GM13977 (cell line): ENCODE measurements at regions not wholly inside any gene's neighbourhood (a gene's known extent, or its start where the extent isn't known, plus 50 kb on each side); places are given as distances from the start of the nearest gene placed in this dataset.

ENCODE experiments used
- DNase-seq: peaks from one replicate; pipeline ENCODE4 v3.0.0; 2012; ENCODE audit warnings: low spot score
- CTCF ChIP-seq: IDR thresholded peaks from 2 replicates; pipeline ENCODE4 v1.5.1; 2012; ENCODE audit warnings: mild to moderate bottlenecking, control low read depth; ENCODE audit not compliant: insufficient read depth; ENCODE audit errors: extremely low read depth, missing control alignments
- in situ Hi-C: fragments of 300-500 bp; cut with MboI; formaldehyde crosslinking; loops from one replicate; pipeline ENCODE4 v1.12.0; 2022; ENCODE audit warnings: low sequenced_read_pairs, low pct_unique_long_range_greater_than_20kb, mixed read lengths, inconsistent platforms; ENCODE audit not compliant: unreplicated experiment

- no peak for DNase-seq
- in situ Hi-C loops: no loop called here
- no peak for TF ChIP-seq CTCF
Observed at GRCh38 chr7:36075561-36075960, 77.5 kb upstream of the EEPD1 start.

- TF ChIP-seq CTCF: no peak
- in situ Hi-C loops: no loop called here
Observed at GRCh38 chr7:36076074-36076473, 77.0 kb upstream of the EEPD1 start.

GRCh38 chr7:36078816-36079360 lies 74.2 kb upstream of the EEPD1 start:
- in situ Hi-C loops: no loop called here
- TF ChIP-seq CTCF: no peak
- no peak for DNase-seq

More at GRCh38 chr7:36076074-36076473, 77.0 kb upstream of the EEPD1 start:
- no peak for DNase-seq

GRCh38 chr7:36079446-36080025 lies 73.5 kb upstream of the EEPD1 start:
- DNase-seq: no peak
- in situ Hi-C loops: no loop called here
- no peak for TF ChIP-seq CTCF

GRCh38 chr7:36080843-36081242 lies 72.2 kb upstream of the EEPD1 start:
- TF ChIP-seq CTCF: no peak
- no peak for DNase-seq
- in situ Hi-C loops: no loop called here

GRCh38 chr7:36082216-36082615 lies 70.8 kb upstream of the EEPD1 start:
- in situ Hi-C loops: no loop called here
- no peak for DNase-seq

More at GRCh38 chr7:36082216-36082615, 70.8 kb upstream of the EEPD1 start:
- TF ChIP-seq CTCF: no peak
